ENCODE measurements at regions not wholly inside any gene's neighbourhood (a gene's known extent, or its start where the extent isn't known, plus 50 kb on each side); places are given as distances from the start of the nearest gene placed in this dataset.
"Not testable (repeated sequence)": the region's sequence is repeated elsewhere in the genome, so short reads cannot be mapped to it uniquely, and the experiment has no call there.

- no peak for DNase-seq
Measured at GRCh38 chr5:120153551-120153950, 310.5 kb upstream of the PRR16 start.

DNA sequence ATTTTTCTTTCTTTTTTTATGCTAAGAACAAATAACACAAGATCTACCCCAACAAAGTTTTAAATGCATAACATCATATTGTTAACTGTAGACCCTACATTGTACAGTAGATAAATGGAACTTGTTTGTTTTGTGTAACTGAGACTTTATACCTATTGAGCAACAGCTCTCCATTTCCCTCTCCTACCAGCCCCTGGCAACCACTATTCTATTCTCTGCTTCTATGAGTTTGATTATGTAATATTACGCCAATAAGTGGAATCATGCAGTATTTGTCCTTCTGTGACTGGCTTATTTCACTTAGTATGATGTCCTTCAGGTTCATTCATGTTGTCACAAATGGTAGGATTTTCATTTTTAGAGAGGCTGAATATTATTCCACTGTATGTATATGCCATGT lies 308.2 kb upstream of the PRR16 start:
- DNase-seq, result no peak

- DNase-seq, result no peak
Measured at GRCh38 chr5:120158211-120158610, 305.9 kb upstream of the PRR16 start.

- no peak for DNase-seq
Measured at GRCh38 chr5:120159155-120159554, 304.9 kb upstream of the PRR16 start.

DNA sequence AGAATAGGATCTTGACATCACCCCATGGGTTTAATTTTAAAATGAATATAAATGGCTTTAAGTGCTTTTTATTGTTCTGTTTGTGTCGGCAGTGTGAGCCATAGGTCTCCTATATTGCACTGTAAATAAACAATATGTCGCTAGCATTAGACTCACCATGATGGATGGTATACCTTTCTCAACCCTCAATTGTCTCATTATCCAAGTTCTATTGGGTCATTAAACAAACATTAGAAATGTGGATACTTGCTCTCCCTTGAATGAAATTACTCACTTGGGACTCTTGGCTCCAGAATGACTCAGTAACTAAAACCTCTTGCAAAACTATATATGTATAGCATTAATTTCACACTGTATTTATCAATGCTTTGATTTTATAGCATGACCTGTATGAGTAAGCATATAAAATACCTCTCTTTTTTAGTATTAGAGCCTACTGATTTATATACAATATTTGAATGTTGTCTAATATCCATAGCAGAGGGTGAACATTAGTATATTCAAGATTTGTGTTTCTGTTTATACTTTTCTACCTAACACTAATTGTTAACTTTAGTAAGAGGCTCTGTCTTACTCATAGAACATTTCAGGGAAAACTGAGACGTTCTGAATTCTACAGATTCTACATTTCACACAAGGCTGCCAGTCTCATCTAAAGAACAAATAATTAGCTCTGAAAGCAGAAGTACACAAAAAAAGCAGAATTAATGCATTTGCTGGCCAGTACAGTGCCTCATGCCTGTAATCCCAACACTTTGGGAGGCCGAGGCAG lies 303.8 kb upstream of the PRR16 start:
- peak; percentile 82 for DNase-seq

GRCh38 chr5:120162321-120162720 lies 301.8 kb upstream of the PRR16 start:
- DNase-seq, result no peak

GRCh38 chr5:120164037-120164436 lies 300.1 kb upstream of the PRR16 start:
- DNase-seq, result no peak

DNA sequence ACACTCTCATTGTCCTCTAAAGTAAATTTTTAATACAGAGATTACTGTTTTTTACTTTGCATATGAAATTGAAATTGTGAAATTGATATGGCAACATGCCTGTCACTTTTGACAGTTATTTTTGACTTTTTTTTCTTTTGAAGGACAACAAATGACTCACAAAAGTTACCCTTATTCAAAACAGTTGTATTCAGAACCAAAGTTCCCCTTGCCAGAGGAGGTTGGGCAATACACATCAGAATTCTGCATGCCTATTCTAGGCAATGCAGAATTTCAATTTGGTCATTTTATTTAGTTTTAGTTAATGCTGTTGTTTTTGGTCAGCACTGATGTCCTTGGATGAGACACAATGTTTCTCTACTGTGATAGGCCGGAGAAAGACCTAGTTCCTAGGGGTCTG lies 299.1 kb upstream of the PRR16 start:
- no peak for DNase-seq

DNA sequence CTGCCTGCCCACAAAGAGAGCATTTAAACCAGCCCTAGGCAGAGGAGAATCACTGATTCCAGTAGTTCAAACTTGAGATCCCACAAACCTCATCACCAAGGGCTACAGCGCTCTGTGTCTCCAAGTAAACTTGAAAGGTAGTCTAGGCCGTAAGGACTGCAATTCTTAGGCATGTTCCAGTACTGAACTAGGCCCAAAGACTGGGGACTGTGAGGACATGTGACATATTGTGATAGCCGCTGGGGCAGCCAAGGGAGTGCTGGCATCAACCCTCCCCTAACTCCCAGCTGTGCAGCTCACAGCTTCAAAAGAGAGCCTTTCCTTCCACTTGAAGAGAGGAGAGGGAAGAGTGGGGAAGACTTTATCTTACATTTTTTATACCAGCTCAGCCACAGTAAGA lies 291.0 kb upstream of the PRR16 start:
- DNase-seq, result no peak

GRCh38 chr5:120174089-120174488 lies 290.0 kb upstream of the PRR16 start:
- DNase-seq, result no peak

GRCh38 chr5:120181238-120181637 lies 282.9 kb upstream of the PRR16 start:
- DNase-seq, result not testable (repeated sequence)

- not testable (repeated sequence) for DNase-seq
Measured at GRCh38 chr5:120194650-120195049, 269.4 kb upstream of the PRR16 start.

DNA sequence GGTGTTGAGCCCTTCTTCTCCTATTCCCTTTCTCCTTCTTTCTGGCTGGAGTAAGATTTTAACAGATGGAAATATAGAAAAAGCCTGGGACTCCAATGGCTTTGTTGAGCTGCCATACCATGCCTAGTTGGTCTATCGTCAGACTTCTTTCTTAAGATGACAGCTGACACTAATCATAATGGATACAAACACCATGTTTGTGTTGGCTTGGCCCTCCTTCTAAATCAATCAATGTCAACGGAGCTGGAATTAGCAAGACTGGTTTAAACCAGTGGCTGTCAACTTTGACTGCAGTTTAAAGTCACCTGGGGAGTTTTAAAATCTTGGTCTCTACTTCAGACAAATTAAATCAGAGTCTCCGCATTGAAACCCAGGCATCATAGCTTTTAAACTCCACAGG lies 264.5 kb upstream of the PRR16 start:
- DNase-seq, result no peak

DNA sequence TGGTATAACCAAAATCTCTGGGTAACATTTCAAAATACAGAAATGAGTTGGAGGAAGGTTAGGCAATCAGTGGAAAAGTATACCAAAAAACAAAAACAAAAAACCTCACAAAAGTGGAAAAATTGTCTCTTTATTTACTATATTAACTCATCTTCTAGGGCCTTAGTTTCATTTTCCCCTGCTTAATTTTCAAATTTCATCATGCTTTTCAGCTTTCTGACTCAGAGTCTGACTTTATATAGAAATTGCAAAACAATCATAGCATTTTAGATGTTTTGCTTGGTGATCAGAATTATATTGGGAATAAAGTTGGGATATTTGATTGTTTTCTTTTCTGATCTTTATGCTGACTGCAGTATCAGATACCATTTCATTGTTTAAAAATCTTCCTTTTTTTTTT lies 257.0 kb upstream of the PRR16 start:
- peak; percentile 20 for DNase-seq

DNA sequence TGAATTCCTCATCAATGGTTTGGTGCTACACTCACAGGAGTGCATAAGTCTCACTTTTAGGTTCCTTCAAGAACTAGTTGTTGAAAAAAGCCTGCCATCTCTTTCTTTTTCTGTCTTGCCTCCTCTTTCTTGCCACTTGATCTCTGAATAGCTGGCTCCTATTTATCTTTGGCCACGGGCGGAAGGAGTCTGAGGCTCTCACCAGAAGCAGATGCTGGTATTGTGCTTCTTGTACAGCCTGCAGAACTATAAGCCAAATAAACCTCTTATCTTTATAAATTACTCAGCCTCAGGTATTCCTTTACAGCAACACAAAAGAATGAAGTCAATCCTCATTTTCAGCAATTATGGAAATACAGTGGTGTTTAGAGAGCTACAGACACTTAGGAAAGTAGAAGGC lies 247.1 kb upstream of the PRR16 start:
- DNase-seq, result no peak

DNA sequence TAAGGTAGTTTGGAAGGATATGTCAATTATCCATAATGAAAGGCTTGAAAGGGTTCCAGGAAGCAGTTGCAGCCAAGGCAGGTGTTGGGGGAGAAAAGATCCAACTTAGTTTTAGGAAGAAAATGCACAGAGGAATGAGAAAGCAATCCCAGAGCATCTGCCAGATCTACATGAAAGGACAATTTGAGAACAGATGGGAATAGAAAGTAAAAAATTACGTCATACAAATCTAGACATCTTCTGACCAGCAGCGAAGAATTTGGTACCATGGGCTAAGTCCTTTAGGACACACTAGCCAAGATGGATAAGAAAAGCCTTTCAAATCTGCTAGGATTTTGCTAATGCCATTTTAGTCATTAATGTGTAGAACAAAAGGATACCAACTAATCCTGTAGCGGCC lies 244.1 kb upstream of the PRR16 start:
- no peak for DNase-seq

DNA sequence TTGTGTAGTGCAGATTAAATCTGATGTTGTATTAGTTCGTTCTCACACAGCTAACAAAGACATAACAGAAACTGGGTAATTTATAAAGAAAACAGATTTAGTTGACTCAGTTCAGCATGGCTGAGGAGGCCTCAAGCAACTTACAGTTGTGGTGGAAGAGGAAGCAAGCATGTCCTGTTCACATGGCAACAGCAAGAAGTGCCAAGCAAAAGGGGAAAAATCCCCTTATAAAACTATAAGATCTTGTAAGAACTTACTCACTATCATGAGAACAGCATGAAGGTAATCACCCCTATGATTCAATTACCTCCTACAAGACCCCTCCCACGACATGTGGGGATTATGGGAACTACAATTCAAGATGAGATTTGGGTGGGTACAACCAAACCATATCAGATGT lies 238.6 kb upstream of the PRR16 start:
- DNase-seq, result no peak

- peak; percentile 14 for DNase-seq
Measured at GRCh38 chr5:120228262-120229031, 235.7 kb upstream of the PRR16 start.

DNA sequence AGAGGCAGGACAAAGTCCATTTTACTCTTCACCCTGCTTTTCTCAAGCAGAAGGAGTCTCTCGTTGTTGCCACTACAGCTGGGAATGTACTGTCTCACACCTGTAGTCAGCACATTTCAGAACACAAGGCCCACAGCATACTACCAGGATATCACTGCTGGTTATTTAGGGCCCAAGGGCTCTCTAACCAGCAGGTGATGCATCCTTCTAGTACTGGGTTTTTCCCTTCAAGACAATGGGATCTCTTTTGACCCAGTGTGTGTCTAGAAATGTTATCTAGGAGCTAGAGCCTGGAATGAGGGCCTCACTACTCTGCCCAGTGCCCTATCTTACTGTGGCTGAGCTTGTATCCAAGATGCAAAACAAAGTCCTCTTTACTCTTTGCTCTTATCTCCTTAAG lies 235.1 kb upstream of the PRR16 start:
- DNase-seq, result no peak

GRCh38 chr5:120231563-120231962 lies 232.5 kb upstream of the PRR16 start:
- DNase-seq, result no peak

DNA sequence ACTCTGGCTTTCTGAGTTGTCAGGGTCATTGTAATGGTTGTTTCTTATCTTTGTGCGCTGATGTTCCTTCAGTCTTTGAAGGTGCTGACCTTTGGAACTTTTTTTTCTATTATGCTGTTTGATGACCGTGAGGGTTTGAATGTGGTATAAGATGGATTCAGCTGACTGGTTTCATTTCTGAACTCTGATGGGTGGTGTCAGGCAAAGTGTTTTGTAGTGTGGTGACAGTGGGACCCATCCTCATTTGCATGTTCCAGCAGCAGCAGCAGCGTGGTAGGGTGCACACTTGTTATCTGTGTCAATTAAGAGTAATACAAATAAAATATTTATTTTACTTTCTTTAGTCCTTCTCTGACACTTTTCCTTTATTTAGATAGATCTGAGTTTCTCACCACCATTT lies 227.7 kb upstream of the PRR16 start:
- no peak for DNase-seq

DNA sequence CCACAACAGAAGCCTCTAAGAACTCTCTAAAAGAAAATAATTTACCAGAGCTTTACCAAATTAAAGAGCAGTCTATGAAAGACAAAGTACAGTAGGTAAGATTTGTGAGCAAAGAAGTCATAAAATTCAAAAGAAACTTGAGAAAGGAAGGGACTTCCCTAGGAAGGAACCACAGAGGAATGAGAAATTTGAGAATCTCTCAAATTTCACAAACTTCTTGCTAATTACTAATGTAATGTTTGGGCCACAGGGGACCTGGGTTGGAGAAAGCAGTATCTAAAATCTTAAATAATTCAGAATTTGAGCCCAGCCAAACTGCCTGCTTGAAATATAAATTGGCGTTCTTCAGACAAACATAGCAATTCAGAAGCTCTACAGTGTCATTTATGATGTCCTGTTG lies 225.0 kb upstream of the PRR16 start:
- DNase-seq, result no peak

DNA sequence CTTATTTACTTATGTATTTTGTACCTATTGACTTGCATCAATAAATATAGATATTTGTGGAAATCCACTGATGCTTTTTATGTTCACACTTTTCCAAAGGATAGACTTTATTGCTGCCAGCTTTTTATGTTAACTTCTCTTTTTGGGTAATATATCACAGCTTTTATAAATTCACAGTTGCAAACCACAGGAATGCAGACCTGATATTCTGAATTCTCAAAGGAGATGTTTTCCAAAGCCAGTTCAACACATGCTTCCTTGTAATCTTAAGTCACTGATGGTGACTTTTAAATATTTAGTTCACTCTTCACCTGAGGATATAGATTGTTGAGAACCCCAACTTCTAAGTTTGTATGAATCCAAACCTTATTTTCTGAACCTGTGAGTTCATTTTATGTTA lies 223.4 kb upstream of the PRR16 start:
- DNase-seq, result peak; percentile 59

DNA sequence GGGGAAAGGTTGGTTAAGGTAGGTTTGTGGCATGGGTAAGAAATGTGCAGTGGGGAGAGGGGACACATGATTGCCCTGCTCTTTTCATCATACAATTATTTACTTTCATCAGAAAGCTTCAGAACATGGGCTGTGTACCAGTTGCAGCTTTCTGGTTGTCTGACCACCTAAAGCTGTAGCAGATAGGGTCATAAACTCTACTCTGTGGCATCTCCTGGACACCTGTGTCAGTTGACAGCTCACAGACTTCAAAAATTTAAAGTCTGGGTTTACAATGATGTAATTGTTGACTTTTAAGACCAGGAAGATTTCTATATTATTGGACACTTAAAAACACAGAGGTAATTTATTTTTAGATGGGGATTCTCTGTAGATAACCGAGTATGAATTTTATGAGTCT lies 222.7 kb upstream of the PRR16 start:
- DNase-seq, result no peak

- DNase-seq, result no peak
Measured at GRCh38 chr5:120251898-120252297, 212.2 kb upstream of the PRR16 start.
